ENCODE measurements at regions not wholly inside any gene's neighbourhood (a gene's known extent, or its start where the extent isn't known, plus 50 kb on each side); places are given as distances from the start of the nearest gene placed in this dataset.

DNA sequence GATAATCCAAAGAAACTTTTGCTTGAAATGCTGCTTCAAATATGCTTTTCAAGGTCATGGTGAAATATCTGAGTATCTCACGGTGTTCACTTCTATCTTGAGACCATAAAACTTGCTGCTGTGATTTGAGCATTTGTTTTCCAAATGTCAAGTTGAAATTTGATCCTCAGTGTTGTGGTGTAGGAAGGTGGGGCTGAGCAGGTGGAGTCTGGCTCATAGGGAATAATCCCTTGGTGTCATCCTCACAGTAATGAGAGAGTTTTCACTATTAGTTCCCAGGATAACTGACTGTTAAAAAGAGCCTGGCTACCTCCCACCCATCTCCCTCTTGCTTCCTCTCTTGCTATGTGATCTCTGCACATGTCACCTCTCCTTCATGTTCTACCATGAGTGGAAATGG is 858.0 kb upstream of the SLITRK5 start:
- TF ChIP-seq, protein P1, sequence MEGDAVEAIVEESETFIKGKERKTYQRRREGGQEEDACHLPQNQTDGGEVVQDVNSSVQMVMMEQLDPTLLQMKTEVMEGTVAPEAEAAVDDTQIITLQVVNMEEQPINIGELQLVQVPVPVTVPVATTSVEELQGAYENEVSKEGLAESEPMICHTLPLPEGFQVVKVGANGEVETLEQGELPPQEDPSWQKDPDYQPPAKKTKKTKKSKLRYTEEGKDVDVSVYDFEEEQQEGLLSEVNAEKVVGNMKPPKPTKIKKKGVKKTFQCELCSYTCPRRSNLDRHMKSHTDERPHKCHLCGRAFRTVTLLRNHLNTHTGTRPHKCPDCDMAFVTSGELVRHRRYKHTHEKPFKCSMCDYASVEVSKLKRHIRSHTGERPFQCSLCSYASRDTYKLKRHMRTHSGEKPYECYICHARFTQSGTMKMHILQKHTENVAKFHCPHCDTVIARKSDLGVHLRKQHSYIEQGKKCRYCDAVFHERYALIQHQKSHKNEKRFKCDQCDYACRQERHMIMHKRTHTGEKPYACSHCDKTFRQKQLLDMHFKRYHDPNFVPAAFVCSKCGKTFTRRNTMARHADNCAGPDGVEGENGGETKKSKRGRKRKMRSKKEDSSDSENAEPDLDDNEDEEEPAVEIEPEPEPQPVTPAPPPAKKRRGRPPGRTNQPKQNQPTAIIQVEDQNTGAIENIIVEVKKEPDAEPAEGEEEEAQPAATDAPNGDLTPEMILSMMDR (optimal IDR thresholded peaks at IDR 0.05 in 1 of 3, IDR thresholded peaks at IDR 0.05 in 1 of 3, conservative IDR thresholded peaks at IDR 0.05 in 1 of 3; ENCODE audit: extremely low read depth in 1 of 3, insufficient read depth in 2 of 3, low read length in 3 of 3) = no peak
- TF ChIP-seq EZH2 (IDR thresholded peaks at IDR 0.05; ENCODE audit: low read length) = no peak
